ENCODE measurements at regions not wholly inside any gene's neighbourhood (a gene's known extent, or its start where the extent isn't known, plus 50 kb on each side); places are given as distances from the start of the nearest gene placed in this dataset.

DNA sequence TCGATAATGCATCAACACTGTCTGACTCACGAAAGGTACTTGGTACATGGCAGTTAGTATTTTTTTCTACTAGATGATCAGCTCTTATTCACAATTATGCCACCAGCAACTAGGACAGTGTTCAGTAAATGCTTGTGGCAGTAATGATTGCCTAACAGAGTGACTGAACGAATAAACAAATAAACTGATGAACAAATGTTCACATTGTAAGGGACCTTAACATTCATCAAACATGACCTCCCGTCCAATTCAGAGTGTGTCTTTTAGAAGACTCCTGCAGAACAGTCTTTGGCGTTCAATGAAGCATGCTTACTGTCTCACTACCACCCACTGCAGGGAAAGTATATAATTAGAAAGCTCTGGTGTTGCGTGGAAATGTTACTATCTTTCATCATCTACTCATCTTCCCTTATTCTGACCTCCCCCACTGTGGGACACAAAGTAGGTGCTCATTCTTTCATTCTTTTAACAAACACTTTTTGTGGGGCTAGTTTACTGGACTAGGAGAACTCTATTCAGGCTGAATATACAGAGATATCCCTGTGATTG, 319.3 kb downstream of the RAB28 start:
- H3K27ac ChIP-seq: no peak overlapping the region
- no peak for TF ChIP-seq ZFX (IDR thresholded peaks at IDR 0.05; ENCODE audit: borderline replicate concordance)
- TF ChIP-seq, protein P1, sequence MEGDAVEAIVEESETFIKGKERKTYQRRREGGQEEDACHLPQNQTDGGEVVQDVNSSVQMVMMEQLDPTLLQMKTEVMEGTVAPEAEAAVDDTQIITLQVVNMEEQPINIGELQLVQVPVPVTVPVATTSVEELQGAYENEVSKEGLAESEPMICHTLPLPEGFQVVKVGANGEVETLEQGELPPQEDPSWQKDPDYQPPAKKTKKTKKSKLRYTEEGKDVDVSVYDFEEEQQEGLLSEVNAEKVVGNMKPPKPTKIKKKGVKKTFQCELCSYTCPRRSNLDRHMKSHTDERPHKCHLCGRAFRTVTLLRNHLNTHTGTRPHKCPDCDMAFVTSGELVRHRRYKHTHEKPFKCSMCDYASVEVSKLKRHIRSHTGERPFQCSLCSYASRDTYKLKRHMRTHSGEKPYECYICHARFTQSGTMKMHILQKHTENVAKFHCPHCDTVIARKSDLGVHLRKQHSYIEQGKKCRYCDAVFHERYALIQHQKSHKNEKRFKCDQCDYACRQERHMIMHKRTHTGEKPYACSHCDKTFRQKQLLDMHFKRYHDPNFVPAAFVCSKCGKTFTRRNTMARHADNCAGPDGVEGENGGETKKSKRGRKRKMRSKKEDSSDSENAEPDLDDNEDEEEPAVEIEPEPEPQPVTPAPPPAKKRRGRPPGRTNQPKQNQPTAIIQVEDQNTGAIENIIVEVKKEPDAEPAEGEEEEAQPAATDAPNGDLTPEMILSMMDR (IDR thresholded peaks at IDR 0.05): no peak

DNA sequence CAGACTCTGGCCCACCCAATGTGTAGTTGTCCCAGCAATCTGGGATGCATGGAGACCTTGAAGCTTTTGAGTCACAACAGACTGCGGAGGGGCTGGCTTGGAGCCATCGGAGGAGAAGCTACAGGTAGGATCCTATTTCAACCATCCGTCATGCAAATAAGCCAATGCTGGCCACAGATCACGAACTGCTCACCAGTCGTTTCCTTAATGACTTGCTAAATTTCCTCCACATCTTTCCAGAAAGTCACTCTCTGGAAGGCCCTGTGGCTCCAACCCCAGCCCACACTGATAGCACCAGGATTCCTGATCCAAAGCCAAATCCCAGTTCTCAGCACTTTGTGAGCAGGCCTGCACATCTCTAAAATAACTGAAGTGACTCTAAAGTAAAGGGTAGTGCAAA, 321.3 kb downstream of the RAB28 start:
- no peak for TF ChIP-seq ZFX (IDR thresholded peaks at IDR 0.05; ENCODE audit: borderline replicate concordance)
- TF ChIP-seq, protein P1 (IDR thresholded peaks at IDR 0.05): no peak
- no peak overlapping the region for H3K27ac ChIP-seq

DNA sequence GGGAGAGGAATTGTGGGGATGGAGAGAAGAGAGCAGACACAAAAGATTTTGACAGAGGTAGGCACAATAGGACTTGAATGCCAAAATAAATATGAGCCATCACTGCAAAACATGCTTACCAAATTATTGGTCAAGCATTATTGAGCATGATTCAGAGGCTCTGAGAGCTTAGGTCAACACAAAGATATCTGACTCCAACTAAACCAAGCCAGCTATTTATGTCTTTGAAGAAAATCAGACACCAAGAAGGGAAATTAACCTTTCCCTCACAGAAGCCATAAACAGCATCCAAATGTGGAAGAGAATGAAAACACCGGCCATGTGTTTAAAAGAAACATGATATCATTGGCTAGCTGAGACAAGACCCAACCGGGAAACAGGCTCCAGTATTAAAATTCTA, 323.2 kb downstream of the RAB28 start:
- TF ChIP-seq ZFX (IDR thresholded peaks at IDR 0.05; ENCODE audit: borderline replicate concordance): no peak
- TF ChIP-seq, protein P1 (IDR thresholded peaks at IDR 0.05): no peak

DNA sequence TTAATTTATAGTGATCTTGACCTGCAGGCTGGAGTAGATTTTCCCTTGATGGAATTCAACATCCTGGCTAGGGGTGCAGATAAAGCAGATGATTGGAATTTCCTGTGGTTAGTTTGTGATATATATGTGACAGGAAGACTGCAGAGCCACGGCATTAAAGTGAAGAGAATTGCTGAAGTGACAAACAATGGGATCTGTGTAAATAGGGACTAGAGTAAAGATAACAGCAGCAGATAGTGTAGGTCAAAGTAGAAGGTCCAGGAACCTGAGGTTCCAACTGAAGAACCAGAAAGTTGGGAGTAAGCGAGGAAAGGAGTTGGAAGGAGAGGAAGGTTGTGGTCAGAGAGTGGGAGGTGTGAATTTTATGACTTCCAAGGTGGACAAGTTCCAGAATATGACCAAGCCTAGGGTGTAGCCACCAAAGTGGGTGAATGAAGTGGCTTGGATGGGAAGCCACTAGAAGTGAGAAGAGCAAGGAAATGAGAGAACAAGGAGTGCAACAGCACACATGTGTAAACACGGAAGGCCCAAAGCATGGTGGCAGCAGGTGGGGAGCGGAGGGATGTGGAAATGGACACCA, 325.0 kb downstream of the RAB28 start:
- TF ChIP-seq, protein P1 (IDR thresholded peaks at IDR 0.05): no peak
- no peak for TF ChIP-seq ZFX (IDR thresholded peaks at IDR 0.05; ENCODE audit: borderline replicate concordance)
- no peak overlapping the region for H3K27ac ChIP-seq

More for the DNA sequence above, 323.2 kb downstream of the RAB28 start:
- H3K27ac ChIP-seq: no peak overlapping the region

DNA sequence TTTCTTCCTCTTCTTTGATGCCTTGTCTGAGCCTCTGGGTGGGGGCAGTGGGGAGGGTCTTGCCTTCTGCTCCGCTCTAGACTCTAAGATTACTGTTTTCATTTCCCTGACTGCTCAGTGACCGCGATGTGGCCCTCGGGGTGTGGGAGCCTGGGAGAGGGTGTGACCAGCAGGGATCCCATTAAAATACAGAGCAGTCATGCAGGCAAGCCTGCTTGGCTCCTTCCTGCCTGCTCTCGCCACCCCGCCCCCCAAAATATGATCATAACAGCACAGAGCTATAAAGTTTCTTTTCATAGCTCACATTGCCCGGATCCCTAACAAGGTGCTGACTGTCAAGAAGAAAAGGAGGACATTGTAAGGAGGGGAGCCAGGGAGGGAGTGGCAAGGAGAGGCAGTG, 332.9 kb downstream of the RAB28 start:
- TF ChIP-seq, protein P1 (IDR thresholded peaks at IDR 0.05): no peak
- TF ChIP-seq ZFX (IDR thresholded peaks at IDR 0.05; ENCODE audit: borderline replicate concordance): no peak
- H3K27ac ChIP-seq: no peak overlapping the region

DNA sequence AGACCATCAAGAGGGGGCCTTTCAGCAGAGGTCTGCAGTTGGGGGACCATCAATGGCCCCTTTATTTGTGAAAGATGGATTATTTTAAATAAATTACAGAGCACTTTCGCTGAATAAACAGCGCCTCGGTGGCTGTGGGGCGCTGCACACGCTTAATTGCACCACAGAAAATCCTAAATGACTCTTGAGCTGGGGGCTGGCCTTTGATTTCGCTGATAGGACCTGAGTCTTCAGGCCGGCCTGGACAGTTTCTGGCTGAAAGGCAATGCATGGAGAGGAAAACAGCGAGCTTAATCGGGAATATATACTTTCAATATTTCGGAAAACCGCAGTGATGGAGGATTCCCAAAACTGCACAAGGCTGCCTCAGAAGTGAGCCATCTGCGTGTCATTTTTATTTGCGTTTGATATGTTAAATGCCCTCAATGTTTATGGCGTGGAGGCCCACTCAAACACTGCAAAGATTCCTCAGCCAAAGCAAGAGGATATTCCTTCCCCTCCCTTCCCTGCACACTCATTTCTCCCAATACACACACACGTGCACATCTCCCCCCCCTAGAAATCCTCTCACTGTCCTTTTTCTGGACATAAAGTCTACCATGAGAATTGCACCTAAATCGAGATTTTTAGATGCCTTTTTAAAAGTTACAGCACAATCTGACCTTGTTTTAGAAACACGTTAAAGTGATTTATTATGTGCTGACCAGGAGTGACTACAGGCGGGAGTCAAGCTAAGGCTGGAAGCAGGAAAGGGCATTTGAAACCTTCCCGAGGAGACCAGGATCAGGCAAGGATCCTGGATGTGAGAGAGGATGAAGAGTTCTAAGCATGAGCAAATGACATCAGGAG, 340.7 kb downstream of the RAB28 start:
- no peak overlapping the region for H3K27ac ChIP-seq
- TF ChIP-seq ZFX (IDR thresholded peaks at IDR 0.05; ENCODE audit: borderline replicate concordance): no peak
- TF ChIP-seq, protein P1 (IDR thresholded peaks at IDR 0.05): no peak

DNA sequence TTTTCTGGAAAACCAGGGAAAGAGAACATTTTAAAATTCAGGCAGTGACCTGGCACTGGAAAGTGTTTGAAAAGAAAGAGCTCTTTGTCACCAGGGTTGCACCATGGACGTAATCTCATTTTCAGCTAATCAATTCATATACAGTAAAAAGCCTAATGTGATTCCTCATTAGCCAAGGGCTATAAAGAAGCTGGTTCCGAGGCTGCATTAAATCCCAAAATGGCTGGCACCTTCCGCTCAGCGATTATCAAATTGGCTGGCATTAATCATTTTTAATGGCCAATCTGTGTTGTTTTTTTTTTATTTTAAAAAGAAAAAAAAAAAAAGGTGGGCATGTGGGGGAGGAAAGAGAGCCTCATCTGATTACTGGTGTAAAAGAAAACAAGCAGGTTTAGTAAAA, 341.4 kb downstream of the RAB28 start:
- no peak overlapping the region for H3K27ac ChIP-seq
- TF ChIP-seq, protein P1 (IDR thresholded peaks at IDR 0.05): no peak
- no peak for TF ChIP-seq ZFX (IDR thresholded peaks at IDR 0.05; ENCODE audit: borderline replicate concordance)
